B cell (primary cell): ENCODE measurements at regions not wholly inside any gene's neighbourhood (a gene's known extent, or its start where the extent isn't known, plus 50 kb on each side); places are given as distances from the start of the nearest gene placed in this dataset.

Source experiments
- ATAC-seq: fragments of 200-7000 bp; cut with Tn5 transposase; one replicate; pipeline ENCODE4 v1.10.0; 2021; ENCODE audit warnings: low read depth, mild to moderate bottlenecking, moderate number of reproducible peaks, moderate library complexity
- CTCF ChIA-PET: fragments of 350-600 bp; sonication (Branson Sonifier 250); formaldehyde crosslinking; loops from one replicate; lab custom pipeline; 2021; ENCODE audit warnings: antibody characterized with exemption, inconsistent platforms; lab: Charles Lee
- POLR2A ChIA-PET: fragments of 350-600 bp; sonication (Branson Sonifier 250); formaldehyde crosslinking; loops from one replicate; lab custom pipeline; 2021; ENCODE audit warnings: antibody characterized with exemption; lab: Charles Lee
- DNase-seq: peaks from one replicate; pipeline ENCODE4 v3.0.0; 2013
- H2AFZ ChIP-seq: 2 replicates; pipeline ENCODE4 v1.6.1; 2012; ENCODE audit warnings: mild to moderate bottlenecking, low read depth, low read length; ENCODE audit not compliant: insufficient read depth, poor library complexity, severe bottlenecking
- H3K27ac ChIP-seq, 2 donors: 1 replicate in 1 of 2; 2 replicates in 1 of 2; pipeline ENCODE4 v1.5.1; 2012 to 2013; ENCODE audit warnings: low read length in 2 of 2, mild to moderate bottlenecking in 2 of 2, moderate library complexity in 1 of 2
- H3K27me3 ChIP-seq, 4 experiments: fragments of 200-600 bp in 1 of 4; sonication (generic) in 1 of 4; replicated peaks in 1 of 4; 1 replicate in 2 of 4; 2 replicates in 2 of 4; pipeline versions ENCODE4 v1.6.1 to v1.7.0; 2013 to 2016; ENCODE audit warnings: low read length in 3 of 4, mild to moderate bottlenecking in 2 of 4, mixed read lengths in 1 of 4, moderate library complexity in 1 of 4; ENCODE audit not compliant: insufficient read depth in 4 of 4, control insufficient read depth in 3 of 4; ENCODE audit errors: control extremely low read depth in 1 of 4
- H3K36me3 ChIP-seq, 2 experiments: replicated peaks in 1 of 2; 1 replicate in 1 of 2; 2 replicates in 1 of 2; pipeline versions ENCODE4 v1.6.1 to v1.7.1; 2013; ENCODE audit warnings: low read length in 1 of 2; ENCODE audit not compliant: insufficient read depth in 2 of 2, control insufficient read depth in 1 of 2; ENCODE audit errors: control extremely low read depth in 1 of 2, extremely low read depth in 1 of 2
- H3K4me1 ChIP-seq, 2 donors: fragments of 200-600 bp in 1 of 2; sonication (generic) in 1 of 2; 1 replicate in 1 of 2; 2 replicates in 1 of 2; pipeline versions ENCODE4 v1.5.1 to v1.6.1; 2013 to 2017; ENCODE audit warnings: low read length in 2 of 2; ENCODE audit not compliant: control insufficient read depth in 2 of 2, insufficient read depth in 2 of 2
- H3K4me2 ChIP-seq: replicated peaks from 2 replicates; pipeline ENCODE3; 2012; ENCODE audit warnings: mild to moderate bottlenecking, low read depth, low read length; ENCODE audit not compliant: poor library complexity, severe bottlenecking
- H3K4me3 ChIP-seq, 5 experiments: fragments of 200-600 bp in 1 of 5; sonication (generic) in 1 of 5; 1 replicate in 3 of 5; 2 replicates in 2 of 5; pipeline versions ENCODE4 v1.5.1 to v1.7.0; 2011 to 2016; ENCODE audit warnings: low read length in 4 of 5, mild to moderate bottlenecking in 4 of 5, low read depth in 2 of 5, control low read depth in 1 of 5, moderate library complexity in 1 of 5; ENCODE audit not compliant: insufficient read depth in 1 of 5; ENCODE audit errors: control extremely low read depth in 1 of 5, extremely low read depth in 1 of 5
- H3K79me2 ChIP-seq: fragments of 200-600 bp; sonication (generic); one replicate; pipeline ENCODE4 v1.6.0; 2016; ENCODE audit warnings: low read length; ENCODE audit not compliant: control insufficient read depth, insufficient read depth
- H3K9ac ChIP-seq: fragments of 200-600 bp; sonication (generic); 2 replicates; pipeline ENCODE4 v1.6.1; 2017; ENCODE audit warnings: mild to moderate bottlenecking, low read length, moderate library complexity
- H3K9me3 ChIP-seq, 3 donors: one replicate each; pipeline versions ENCODE4 v1.6.1 to v1.7.1; 2013; ENCODE audit warnings: low read length in 2 of 3; ENCODE audit not compliant: control insufficient read depth in 2 of 3, insufficient read depth in 1 of 3; ENCODE audit errors: control extremely low read depth in 1 of 3
- H4K20me1 ChIP-seq: 2 replicates; pipeline ENCODE4 v1.6.0; 2012; ENCODE audit warnings: mild to moderate bottlenecking, low read length; ENCODE audit not compliant: insufficient read depth, control insufficient read depth, poor library complexity, severe bottlenecking
- H3K27ac Mint-ChIP-seq: one replicate; pipeline ENCODE4 v1.8.0; 2021; ENCODE audit warnings: mixed read lengths
- H3K27me3 Mint-ChIP-seq: one replicate; pipeline ENCODE4 v1.8.0; 2021; ENCODE audit warnings: mixed read lengths
- H3K4me1 Mint-ChIP-seq: one replicate; pipeline ENCODE4 v1.8.0; 2021; ENCODE audit warnings: mixed read lengths
- H3K4me3 Mint-ChIP-seq: one replicate; pipeline ENCODE4 v1.8.0; 2021; ENCODE audit warnings: mixed read lengths
- H3K9me3 Mint-ChIP-seq: one replicate; pipeline ENCODE4 v1.8.0; 2022; ENCODE audit warnings: mixed read lengths; ENCODE audit not compliant: insufficient read depth
- CTCF ChIP-seq: fragments of 200-600 bp; IDR thresholded peaks from one replicate; pipeline ENCODE4 v1.8.0; 2022; ENCODE audit warnings: antibody characterized with exemption, mild to moderate bottlenecking
- EZH2 ChIP-seq: IDR thresholded peaks from 2 replicates; pipeline ENCODE4 v1.6.1; 2012; ENCODE audit warnings: borderline replicate concordance, low read depth, mild to moderate bottlenecking, moderate library complexity, low read length; ENCODE audit not compliant: insufficient read depth, poor library complexity, severe bottlenecking
- WGBS: methylation state at CpG from one replicate; pipeline ENCODE4 v1.1.5; 2013; ENCODE audit warnings: missing lambda C conversion rate; ENCODE audit not compliant: insufficient coverage; 5-methylcytosine and 5-hydroxymethylcytosine counted together
- intact Hi-C: fragments of 100-400 bp; cut with micrococcal nuclease; formaldehyde crosslinking; loops from one replicate; pipeline ENCODE4 v1.10.0; 2022

- no peak overlapping the region for H3K27ac ChIP-seq
- no peak overlapping the region for H3K27ac Mint-ChIP-seq
- WGBS, result 97% methylated on average over 2 of the region's 5 CpGs
- no peak overlapping the region for H3K4me3 ChIP-seq
- peaks cover 12% of the 10 kb centered on the region for H3K4me1 Mint-ChIP-seq
- ChIA-PET POLR2A (no interaction called here), CTCF (interaction anchor here (0.9 to 1.3 kb wide), 3 partner anchors 16 to 452 kb away, joined by 3 to 5 read pairs (median 3); no protein-coding TSS in a partner anchor)
- H3K4me1 ChIP-seq, result peaks cover 30 to 33% of the 10 kb centered on the region in 2 donors
- H3K27me3 Mint-ChIP-seq, result no peaks in the 10 kb centered on the region
- no peaks in the 10 kb centered on the region for H3K27me3 ChIP-seq
- DNase-seq, result no peak
- TF ChIP-seq EZH2 (no peak), CTCF (no peak)
- H3K9me3 Mint-ChIP-seq, result no peaks in the 10 kb centered on the region
- H3K36me3 ChIP-seq, result no peaks in the 10 kb centered on the region
- no peak overlapping the region for H3K9ac ChIP-seq
- H2AFZ ChIP-seq, result no peak overlapping the region
- intact Hi-C loops, result no loop called here
- peaks cover 0 to 4% (median 0%) of the 10 kb centered on the region in 3 donors for H3K9me3 ChIP-seq
- ATAC-seq, result no peak
- no peak overlapping the region for H3K4me2 ChIP-seq
- H3K79me2 ChIP-seq, result no peaks in the 10 kb centered on the region
- no peaks in the 10 kb centered on the region for H4K20me1 ChIP-seq
- no peak overlapping the region for H3K4me3 Mint-ChIP-seq
Observed at GRCh38 chr2:37847792-37848191, 77.3 kb upstream of the RMDN2 start.

GRCh38 chr2:37848451-37848850 lies 76.6 kb upstream of the RMDN2 start:
- Histone ChIP-seq H3K4me3 (no peak overlapping the region), H4K20me1 (no peaks in the 10 kb centered on the region), H3K9me3 (peaks cover 0 to 9% (median 0%) of the 10 kb centered on the region in 3 donors), H3K9ac (no peak overlapping the region), H3K79me2 (no peaks in the 10 kb centered on the region), H2AFZ (no peak overlapping the region), H3K27ac (no peak overlapping the region), H3K4me2 (no peak overlapping the region), H3K27me3 (no peaks in the 10 kb centered on the region), H3K36me3 (no peaks in the 10 kb centered on the region), H3K4me1 (peaks cover 33 to 40% of the 10 kb centered on the region in 2 donors)
- Mint-ChIP-seq H3K27me3 (no peaks in the 10 kb centered on the region), H3K9me3 (no peaks in the 10 kb centered on the region), H3K4me1 (peaks cover 12% of the 10 kb centered on the region), H3K4me3 (no peak overlapping the region), H3K27ac (no peak overlapping the region)
- ATAC-seq, result no peak
- CTCF ChIA-PET, result no interaction called here
- POLR2A ChIA-PET, result no interaction called here
- no CpG with 5 or more reads among the region's 2 CpGs for WGBS
- TF ChIP-seq CTCF (no peak), EZH2 (no peak)
- intact Hi-C loops, result no loop called here
- no peak for DNase-seq
